ENCODE measurements at regions not wholly inside any gene's neighbourhood (a gene's known extent, or its start where the extent isn't known, plus 50 kb on each side); places are given as distances from the start of the nearest gene placed in this dataset.
A peak's percentile ranks its signal among the peaks of the same experiment; 100 is the strongest.
"Not testable (repeated sequence)": the region's sequence is repeated elsewhere in the genome, so short reads cannot be mapped to it uniquely, and the experiment has no call there.

DNA sequence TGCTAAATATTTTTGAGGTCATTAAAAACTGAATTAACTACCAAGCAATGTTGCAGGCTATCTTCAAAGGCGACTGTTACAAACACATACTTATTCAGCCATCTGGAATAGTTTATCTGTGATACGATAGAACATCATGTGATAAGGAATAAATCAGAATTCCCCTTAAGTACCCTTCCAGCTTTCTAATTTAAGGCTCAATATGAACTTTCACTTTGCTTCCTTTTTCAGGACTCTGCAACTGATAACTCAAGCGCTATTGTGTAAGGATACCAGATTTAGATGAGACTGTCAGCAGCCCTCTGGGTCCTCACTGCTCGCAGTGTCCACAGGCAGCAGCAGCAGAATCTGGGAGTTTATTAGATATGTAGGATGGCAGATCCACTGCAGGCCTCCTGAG is 416.3 kb downstream of the SPATA31D1 start:
- DNase-seq: no peak

DNA sequence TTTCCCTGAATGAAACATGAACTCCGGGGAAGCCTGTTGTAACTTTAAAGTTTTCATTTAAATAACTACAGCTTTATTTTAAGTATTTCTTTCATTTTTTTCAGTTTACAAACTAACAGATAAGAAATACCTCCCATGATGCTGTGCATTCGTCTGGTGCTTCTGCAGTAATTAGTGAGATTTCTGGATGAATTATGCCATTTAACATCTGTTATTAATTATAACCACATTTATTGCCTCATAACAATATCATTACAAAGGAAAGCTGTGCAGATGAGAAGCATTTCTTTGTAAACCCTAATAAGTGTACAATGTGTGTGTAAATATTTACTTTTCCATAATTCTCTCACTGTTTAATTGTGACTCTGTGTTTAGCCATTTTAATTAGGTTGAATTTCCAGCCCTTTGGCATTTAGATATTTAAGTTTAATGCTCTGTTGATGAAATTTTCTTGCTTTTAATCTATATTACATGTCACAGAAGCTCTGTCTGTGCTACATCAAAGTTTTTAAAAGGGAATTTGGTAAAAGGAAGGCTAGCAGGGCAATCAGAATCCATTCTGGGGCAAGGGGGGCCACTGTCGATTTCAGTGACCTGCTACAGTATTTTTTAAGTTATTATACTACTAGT is 418.0 kb downstream of the SPATA31D1 start:
- DNase-seq: no peak

DNA sequence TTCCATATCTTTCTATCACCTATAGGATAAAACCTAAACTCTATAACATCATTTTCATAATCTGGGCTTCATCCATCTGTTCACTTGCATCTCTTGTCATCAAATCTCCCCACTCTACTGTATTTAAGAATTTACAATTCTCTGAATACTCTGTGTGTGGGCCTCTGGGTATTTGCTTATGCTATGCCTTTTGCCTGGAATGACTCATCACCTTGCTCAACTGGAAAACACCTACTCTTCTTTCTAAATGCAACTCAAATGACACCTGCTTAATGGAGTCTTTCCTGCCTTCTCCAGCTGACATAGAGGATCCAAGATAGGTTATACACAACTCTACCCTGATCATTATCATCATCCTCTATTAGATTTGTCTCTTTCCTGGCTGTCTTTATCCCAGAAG is 421.7 kb downstream of the SPATA31D1 start:
- peak; percentile 6 for DNase-seq

DNA sequence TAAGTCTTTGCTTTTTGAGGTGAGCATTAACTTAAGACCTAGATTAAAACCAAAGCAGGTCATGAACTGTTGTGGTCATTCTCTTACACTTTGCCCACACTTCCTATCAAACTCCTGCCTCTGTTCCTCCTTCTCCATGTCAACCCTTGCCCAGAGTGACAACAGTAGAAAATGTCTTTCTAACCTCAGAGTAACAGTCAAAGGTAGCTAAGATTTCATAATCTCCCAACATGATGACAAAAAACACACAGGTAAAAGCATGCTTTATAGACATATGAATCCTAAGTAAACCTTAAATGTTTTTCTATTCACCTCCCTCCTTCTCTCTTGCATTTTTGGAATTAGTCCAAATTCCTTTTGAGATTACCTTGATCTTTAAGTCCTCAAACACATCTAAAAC is 422.3 kb downstream of the SPATA31D1 start:
- no peak for DNase-seq

DNA sequence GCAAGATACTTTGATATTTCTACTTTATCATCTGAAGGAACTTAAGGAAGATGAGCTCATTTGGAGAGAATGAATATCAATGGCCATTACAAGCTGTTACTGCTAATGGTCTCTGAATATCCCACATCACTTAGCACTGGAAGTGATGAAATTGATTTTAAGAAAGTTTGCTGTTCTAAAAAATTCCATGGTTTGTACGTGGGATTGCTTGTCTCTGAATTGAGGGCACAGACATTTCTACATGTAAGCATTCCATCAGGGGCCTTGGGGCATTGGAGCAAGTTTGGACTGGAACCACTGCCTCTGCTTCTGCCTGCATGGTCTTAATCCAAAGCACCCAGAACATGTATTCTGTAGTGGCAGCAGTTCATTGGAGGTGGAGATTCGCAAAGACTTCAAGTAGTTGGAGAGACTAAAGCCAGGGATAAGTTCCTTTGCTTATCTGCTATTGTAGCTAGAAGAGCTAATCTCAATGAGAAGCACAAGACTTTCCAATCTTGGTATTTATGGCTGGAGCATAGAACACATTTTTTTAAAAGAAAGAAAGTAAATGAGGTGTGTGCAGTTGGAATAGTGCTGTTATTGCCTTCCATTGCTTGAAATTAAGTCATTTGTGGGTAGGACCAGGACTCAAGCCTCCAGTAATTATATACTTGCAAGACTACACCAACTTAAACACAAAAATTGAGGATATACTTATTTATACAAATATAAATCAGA is 424.2 kb downstream of the SPATA31D1 start:
- DNase-seq: no peak

DNA sequence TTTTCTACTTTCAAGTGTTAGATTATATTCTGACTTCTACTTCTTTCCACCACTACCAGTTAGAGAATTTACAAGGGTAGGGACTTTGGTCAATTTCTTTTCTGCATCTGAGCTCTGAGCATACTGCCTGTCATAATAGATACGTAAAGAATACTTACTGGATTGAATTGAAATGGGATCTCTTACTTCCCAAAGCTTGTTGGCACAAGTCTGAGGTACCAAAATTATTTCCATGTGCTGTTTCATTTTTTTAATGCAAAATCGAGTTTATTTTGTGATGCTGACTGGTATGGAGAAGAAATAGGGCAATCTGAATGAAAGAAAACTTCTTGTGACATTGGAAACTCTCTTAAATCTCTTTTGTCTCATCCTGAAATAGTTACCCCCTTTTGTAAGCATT is 428.9 kb downstream of the SPATA31D1 start:
- no peak for DNase-seq

DNA sequence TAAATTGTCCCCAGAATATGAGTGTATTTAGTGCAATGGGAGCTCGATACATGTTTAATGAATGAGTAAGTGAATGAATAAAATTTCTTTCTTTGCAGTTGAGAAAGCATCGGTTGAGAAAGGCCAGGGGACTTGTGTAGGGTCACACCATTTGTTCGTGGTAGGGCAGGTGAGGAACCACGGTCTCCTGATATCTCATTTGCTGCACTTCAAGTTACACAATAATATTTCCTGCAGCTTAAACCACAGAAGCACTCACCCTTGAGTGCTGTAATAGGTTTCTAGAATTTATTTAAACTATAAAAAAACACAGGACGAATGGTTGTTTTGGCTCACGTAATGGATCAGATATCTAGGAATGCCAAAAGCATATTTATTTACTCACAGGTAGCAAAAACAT is 429.8 kb downstream of the SPATA31D1 start:
- no peak for DNase-seq

DNA sequence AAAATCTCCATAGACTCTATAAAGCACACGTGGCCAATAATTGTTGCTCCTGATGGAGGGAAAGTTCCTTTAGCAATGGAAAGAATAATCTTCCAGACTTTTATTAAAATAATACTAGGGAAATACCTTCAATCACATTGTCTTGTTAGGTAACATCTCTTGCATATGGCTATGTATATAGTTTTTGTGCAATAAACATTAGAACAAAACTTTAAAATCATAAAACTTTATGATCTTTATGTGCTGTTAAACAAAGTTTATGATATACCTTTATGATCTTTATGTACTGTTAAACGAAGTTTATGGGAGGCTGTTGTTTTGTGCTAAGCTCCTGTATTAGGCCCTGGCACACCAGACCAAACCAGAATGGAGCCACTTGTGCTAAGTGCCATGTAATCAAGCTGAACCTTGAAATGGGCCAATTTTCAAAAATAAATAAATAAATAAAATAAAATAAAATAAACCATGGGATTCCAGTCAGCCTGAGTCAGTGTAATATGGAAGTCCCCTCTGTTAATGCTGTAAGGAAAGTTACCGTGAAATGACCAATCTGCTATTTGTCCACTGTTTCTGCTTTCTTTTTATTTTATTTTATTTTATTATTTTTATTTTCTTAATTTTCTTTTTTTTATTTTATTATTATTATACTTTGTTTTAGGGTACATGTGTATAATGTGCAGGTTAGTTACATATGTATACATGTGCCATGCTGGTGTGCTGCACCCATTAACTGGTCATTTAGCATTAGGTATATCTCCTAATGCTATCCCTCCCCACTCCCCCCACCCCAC is 431.3 kb downstream of the SPATA31D1 start:
- no peak for DNase-seq

DNA sequence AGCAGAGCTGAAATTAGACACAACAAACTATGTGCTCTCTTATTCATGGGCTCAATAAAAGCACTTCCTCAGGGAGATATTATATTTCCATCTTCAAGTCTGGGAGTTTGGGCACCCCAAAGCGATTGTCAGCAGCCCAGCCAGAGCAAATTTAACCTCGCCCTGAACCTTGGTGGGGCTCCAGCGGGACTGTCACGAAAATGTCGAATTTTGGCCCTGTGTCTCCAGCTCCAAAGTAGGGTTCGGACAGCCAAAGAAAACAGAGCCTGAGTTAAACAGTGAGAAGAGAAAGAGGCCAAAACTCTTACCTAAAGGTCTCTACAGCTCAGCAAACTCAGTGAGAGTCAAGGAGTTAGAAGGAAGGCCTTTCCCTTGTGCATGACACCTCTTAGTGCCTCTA is 432.9 kb downstream of the SPATA31D1 start:
- DNase-seq: no peak

DNA sequence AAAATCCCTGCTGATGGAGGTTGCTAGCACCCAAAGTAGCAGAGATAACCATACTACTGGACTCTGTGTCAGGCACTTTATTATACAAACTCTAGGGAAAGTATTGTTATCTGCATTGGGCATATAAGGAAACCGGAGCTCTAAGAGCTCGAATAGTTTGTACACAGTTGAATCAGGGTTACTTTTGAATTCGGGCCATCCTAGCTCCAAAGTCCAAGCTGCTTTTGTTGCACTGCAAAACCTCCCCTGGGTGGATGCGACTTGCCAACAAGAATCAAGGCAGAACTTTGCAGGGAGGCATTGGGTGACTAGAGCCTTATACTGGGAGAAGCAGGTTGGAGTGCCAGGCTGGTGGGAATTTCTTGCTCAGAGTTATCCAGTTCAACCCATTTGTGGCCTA is 435.1 kb downstream of the SPATA31D1 start:
- no peak for DNase-seq

DNA sequence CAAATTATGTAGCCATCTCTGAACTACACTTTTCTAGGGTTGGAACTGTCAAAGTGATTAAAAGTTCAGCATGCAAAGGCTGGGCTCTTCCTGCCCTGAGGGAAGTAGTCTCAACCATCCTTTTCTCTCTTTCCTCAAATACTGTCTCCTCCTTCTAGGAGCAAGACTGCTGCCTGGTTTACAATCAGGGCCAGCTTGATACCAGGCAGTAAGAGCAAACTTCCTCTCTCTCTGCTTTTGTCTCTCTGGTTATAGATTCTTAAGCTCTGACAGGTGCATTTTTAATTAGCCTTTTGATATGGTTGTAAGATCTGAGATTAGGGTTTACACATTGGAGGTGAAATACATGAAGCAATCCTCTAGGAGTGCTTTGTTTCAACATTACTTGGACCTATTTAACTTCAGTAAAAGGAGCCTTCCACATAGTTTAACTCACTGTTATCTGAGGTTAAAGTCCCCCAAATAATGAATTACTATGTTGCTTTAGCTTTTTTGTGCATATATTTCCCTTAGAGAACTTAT is 436.1 kb downstream of the SPATA31D1 start:
- DNase-seq: no peak

DNA sequence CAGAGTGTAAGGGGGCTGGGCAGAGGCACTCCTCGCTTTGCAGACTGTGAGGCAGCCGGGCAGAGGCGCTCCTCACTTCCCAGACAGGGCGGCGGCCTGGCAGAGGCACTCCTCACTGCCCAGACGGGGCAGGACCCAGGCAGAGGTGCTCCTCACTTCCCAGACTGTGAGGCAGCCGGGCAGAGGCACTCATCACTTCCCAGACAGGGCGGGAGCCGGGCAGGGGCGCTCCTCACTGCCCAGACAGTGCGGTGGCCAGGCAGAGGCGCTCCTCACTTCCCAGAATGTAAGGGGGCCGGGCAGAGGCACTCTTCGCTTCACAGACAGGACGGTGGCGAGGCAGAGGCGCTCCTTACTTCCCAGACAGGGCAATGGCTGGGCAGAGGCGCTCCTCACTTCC is 442.5 kb downstream of the SPATA31D1 start:
- DNase-seq: no peak

DNA sequence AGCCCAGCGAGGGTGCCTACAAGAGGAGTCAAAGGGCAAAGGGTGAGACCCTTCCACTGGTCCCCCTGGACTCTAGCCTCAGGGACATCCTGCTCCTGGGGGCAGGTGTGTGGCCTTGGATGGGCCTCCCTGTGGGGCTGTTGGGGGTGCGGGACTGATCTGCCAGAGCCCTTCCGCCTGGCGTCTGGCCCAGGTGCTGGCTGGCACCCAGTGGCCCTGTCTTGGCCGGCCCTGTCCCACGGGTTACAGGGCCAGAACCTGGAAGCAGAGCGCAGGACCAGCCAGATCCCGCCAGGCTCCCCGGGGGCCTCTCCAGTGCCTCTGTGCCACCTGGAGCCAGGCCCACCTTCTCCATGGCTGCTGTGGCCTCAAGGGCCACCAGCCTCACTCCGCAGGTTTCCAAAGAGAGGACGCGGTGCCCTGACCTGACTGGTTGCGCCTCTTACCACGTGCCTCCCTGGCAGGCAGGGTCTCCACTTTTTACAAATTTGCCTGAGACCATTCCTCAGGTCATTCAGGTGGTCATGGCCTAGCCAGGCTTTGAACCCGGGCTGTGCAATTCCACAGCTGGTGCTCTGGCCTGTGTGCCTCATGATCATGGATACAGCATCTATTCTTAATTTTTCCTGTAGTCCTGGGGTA is 444.8 kb downstream of the SPATA31D1 start:
- not testable (repeated sequence) for DNase-seq

DNA sequence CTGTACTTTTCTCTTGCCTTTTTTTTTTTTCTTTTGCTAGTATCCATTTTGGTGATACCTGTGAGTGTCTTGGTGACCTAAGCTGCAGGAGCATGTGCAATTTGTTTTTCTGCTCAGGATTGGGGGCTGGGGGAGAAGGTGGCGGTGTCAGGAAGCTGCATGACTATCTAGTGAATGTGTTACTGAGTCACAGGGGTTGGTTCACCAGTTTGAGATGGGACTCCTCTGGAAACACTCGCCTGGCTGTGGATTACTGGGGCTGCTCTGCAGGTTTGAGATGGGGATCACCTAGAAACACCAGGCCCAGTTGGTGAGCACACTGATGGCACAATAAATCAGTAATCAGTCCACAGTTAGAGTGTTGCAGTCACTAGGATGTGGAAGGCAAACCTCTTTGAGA is 447.9 kb downstream of the SPATA31D1 start:
- DNase-seq: no peak

DNA sequence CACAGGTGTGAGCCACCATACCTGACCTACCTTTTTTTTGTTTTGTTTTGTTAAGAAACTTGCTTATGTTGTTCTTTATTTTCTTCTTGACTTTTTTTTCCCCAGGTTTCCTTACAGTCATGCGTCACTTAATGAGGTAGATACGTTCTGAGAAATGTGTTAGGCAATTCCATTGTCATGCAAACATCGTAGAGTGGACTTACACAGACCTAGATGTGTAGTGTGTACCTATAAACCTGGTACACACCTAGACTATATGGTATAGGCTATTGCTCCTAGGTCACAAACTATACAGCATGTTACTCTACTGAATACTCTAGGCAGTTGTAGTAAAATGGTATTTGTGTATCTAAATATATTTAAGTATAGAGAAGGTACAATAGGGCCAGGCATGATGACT is 448.6 kb downstream of the SPATA31D1 start:
- not testable (repeated sequence) for DNase-seq

DNA sequence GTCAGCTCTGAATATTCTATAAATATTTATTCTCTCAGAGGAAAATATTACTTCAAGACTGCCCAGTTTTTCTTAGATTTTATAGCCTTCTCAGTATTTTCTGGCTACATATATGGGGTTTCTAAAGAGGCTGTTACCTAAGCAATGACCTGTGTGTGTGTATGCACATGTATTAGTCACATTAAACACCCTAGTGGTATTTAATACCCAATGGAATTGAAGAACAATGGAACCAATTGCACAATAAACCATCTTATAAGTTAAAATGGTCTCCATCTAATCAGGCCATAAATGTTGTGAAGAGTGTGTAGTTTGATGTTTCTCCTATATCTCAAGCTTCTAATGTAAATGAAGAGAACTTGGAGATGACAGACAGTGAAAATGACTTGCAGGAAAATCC is 450.0 kb downstream of the SPATA31D1 start:
- DNase-seq: no peak

DNA sequence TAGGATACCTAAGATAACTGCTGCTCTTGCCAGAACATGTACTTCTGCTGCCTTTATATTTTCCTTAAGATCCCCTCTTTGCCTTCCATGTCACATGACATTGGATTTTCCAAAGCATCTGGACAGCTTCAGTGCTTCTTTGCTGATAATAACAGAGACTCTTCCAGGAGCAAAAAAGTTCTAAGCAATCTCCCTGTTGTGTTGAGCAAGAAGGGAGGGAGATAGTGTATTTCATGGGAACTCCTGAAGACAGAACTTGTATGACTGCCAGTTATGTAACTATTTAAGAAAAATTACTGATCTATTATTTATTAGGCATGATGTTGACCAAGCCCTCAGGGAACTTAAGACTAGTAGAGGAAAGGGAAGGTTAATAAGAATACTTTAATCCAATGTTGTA is 454.7 kb downstream of the SPATA31D1 start:
- DNase-seq: no peak

DNA sequence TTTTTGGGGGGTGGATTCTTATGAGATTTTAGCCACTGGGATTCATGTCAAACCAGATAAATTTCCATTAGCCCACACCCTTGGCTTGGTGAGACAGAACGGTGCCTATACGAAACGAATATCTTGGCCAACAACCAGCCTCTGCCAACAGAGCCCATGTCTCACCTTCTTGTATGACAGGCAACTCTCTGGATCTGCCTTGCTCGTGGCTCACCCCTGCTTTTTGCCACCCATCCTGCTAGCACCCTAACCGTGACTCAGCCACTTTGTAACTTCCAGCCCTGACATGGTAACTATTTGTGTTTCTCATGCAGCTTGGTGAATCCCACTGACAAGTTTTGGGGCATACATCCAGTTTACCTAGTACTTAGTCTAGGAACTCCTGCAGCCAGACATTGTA is 457.0 kb downstream of the SPATA31D1 start:
- no peak for DNase-seq

DNA sequence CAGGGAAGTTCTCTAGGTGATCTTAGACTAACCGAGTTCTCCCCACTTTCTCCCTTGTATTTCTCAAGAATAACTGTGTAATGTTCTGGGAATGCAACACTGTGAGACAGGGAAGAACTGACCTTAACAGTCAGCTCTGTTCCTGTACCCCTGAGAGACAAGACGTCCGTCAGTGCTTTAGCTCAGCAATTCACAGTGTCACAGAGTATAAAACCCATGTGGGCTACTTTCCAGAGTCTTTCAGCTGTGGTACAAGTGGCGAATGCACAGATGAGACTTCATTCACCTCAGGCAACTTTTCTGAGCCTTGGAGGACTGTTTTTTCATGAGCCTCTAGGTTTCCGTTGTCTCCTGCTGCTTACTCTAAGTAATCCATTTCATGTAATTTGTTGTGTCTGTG is 458.8 kb downstream of the SPATA31D1 start:
- DNase-seq: no peak

DNA sequence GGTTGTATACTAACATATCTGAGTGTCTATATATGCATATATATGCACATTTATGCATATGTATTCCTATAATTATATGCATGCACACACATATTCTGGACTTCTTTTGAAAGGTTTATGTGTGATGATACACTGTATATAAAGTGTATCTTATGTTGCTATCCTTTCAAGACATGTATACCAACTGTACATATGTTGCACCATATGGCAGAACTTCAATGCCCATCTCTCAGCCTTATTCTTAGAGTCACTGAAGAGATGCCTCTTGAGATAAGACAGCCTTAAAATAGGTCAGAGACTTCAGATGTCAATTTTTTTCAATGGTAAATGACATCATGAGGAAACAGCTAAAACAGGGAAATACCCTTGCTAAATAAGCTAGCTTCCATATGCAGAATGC is 461.4 kb downstream of the SPATA31D1 start:
- no peak for DNase-seq

DNA sequence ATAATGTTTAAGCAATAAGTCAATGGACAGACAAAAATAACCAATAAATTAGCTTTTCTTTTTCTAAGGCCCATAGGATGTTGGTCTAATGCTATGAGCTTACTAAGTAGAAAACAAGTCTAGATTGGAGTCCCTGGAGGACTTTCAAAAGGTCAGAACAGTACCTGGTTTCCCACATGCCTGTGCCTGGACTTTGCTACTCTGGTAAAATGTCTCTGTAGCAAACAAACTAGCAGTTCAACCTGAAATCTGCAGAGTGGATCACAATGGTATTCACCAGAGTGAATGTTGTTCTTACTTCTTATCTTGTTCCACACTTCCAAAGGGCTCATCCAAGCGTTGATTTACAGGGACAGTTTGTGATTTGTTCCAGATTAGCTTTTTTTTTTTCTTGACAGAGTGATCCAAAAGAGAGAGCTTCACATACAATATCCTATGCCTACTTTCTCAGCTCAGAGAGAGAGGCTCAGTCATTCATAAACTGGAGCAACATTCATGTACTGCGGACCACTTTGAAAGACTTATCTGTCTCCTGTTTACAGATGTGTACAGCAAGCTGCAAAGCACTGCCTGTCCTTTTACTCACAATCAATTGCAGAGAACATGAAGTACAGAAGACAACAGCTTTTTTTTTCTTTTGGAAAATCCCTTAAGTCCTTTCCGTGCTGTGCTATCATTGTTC is 466.1 kb downstream of the SPATA31D1 start:
- DNase-seq: no peak

DNA sequence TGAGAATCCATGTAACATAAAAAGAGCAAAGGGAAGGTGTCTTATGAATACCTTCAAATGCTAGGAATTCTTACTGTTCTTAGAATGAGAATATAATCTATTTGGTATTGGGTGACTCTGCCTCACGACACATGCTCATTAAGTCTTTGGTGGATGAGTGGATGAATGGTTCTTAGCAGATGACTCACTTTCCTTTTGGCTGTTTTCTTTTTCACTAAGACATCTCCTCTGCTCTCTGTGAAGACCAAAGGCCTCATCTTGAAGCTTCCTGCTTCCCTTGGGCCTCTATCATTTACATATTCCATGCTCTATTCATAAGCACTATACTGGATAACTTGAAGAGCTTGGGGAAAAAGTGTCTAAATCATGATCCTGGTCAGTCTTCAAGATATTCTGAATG is 468.1 kb downstream of the SPATA31D1 start:
- no peak for DNase-seq

DNA sequence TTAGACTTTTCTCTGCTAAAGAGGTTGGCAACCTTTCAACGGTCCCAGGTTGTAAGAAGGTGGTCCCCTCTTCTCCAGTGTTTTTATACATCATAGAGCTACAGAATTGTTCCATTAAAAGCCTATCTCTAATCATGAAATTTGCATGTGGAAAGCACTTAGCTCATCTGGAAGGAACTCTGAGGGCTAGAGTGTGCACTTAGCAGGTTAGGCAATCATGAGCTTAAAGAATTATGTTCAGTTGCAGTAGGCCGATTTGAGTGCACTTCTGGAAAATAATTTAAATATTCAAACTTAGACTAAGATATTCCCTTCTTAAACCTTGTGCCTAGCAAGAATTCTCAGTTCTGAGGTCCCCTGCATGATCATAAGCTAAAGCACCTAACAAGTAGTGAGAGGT is 468.7 kb downstream of the SPATA31D1 start:
- DNase-seq: no peak
